OCI-LY1 (cell line): ENCODE measurements at regions not wholly inside any gene's neighbourhood (a gene's known extent, or its start where the extent isn't known, plus 50 kb on each side); places are given as distances from the start of the nearest gene placed in this dataset.
"Not testable (repeated sequence)": the region's sequence is repeated elsewhere in the genome, so short reads cannot be mapped to it uniquely, and the experiment has no call there.

Experiments used
- H2AFZ ChIP-seq: fragments of 200-600 bp; sonication (generic), shearing (Covaris generic); 2 replicates; pipeline ENCODE4 v1.6.0; 2014; ENCODE audit warnings: antibody characterized with exemption, mild to moderate bottlenecking, low read length
- H3F3A ChIP-seq: fragments of 200-600 bp; sonication (generic), shearing (Covaris generic); 2 replicates; pipeline ENCODE4 v1.6.0; 2014; ENCODE audit warnings: mild to moderate bottlenecking, antibody characterized with exemption, low read length, moderate library complexity; ENCODE audit not compliant: insufficient read depth
- H3K27ac ChIP-seq: fragments of 200-600 bp; sonication (generic); 2 replicates; pipeline ENCODE4 v1.5.1; 2014; ENCODE audit warnings: low read length, mixed run types, mild to moderate bottlenecking, low read depth; ENCODE audit not compliant: poor library complexity, severe bottlenecking
- H3K27me3 ChIP-seq: fragments of 200-600 bp; sonication (generic); 2 replicates; pipeline ENCODE4 v1.6.0; 2014; ENCODE audit warnings: antibody characterized with exemption, mild to moderate bottlenecking, low read length, moderate library complexity; ENCODE audit not compliant: insufficient read depth
- H3K36me3 ChIP-seq: fragments of 200-600 bp; sonication (generic); 2 replicates; pipeline ENCODE4 v1.6.1; 2014; ENCODE audit warnings: mild to moderate bottlenecking, antibody characterized with exemption, low read length, moderate library complexity, mixed read lengths; ENCODE audit not compliant: insufficient read depth
- H3K4me1 ChIP-seq: fragments of 200-600 bp; sonication (generic); 2 replicates; pipeline ENCODE4 v1.5.1; 2014; ENCODE audit warnings: mild to moderate bottlenecking, low read length, moderate library complexity; ENCODE audit not compliant: insufficient read depth, severe bottlenecking
- H3K4me2 ChIP-seq: fragments of 200-600 bp; sonication (generic), shearing (Covaris generic); 2 replicates; pipeline ENCODE4 v1.6.1; 2014; ENCODE audit warnings: low read length
- H3K4me3 ChIP-seq: fragments of 200-600 bp; sonication (generic); 2 replicates; pipeline ENCODE4 v1.5.1; 2014; ENCODE audit warnings: low read length, low read depth, mild to moderate bottlenecking, mixed read lengths; ENCODE audit not compliant: poor library complexity, severe bottlenecking
- H3K79me2 ChIP-seq: fragments of 200-600 bp; shearing (Covaris generic); 2 replicates; pipeline ENCODE4 v1.6.1; 2016; ENCODE audit warnings: mixed run types, low read length, mixed read lengths; ENCODE audit not compliant: insufficient read depth
- H3K9ac ChIP-seq: fragments of 200-600 bp; sonication (generic), shearing (Covaris generic); 2 replicates; pipeline ENCODE4 v1.6.1; 2014; ENCODE audit warnings: mild to moderate bottlenecking, low read length, mixed read lengths
- H3K9me2 ChIP-seq: fragments of 200-600 bp; sonication (generic), shearing (Covaris generic); 2 replicates; pipeline ENCODE4 v1.6.1; 2014; ENCODE audit warnings: low read depth, mild to moderate bottlenecking, low read length, mixed read lengths
- H3K9me3 ChIP-seq: fragments of 200-600 bp; shearing (Covaris generic); 2 replicates; pipeline ENCODE4 v1.6.1; 2014; ENCODE audit warnings: low read length, mixed read lengths
- H4K20me1 ChIP-seq: fragments of 200-600 bp; sonication (generic), shearing (Covaris generic); 2 replicates; pipeline ENCODE4 v1.6.0; 2016; ENCODE audit warnings: mild to moderate bottlenecking, low read length; ENCODE audit not compliant: insufficient read depth
- CTCF ChIP-seq: fragments of 200-600 bp; sonication (generic), shearing (Covaris generic); IDR thresholded peaks from 2 replicates; pipeline ENCODE4 v1.5.1; 2017; ENCODE audit warnings: mild to moderate bottlenecking, antibody characterized with exemption, low read length, moderate library complexity, mixed read lengths
- EZH2 ChIP-seq: fragments of 200-600 bp; sonication (generic), shearing (Covaris generic); IDR thresholded peaks from 2 replicates; pipeline ENCODE4 v1.8.0; 2017; ENCODE audit warnings: borderline replicate concordance, mixed run types, mild to moderate bottlenecking, antibody characterized with exemption, low read length, moderate library complexity, mixed read lengths

- H3K4me2 ChIP-seq: no peak overlapping the region
- no peak overlapping the region for H3K9ac ChIP-seq
- no peaks in the 10 kb centered on the region for H3K9me3 ChIP-seq
- no peaks in the 10 kb centered on the region for H3K9me2 ChIP-seq
- H3K27me3 ChIP-seq: no peaks in the 10 kb centered on the region
- H3K36me3 ChIP-seq: no peaks in the 10 kb centered on the region
- no peak for TF ChIP-seq CTCF
- TF ChIP-seq EZH2: no peak
- H3K4me1 ChIP-seq: no peaks in the 10 kb centered on the region
- no peak overlapping the region for H3K4me3 ChIP-seq
- no peaks in the 10 kb centered on the region for H3K79me2 ChIP-seq
- H2AFZ ChIP-seq: no peak overlapping the region
- H3F3A ChIP-seq: no peaks in the 10 kb centered on the region
- H4K20me1 ChIP-seq: no peaks in the 10 kb centered on the region
- H3K27ac ChIP-seq: no peak overlapping the region
Measured at GRCh38 chr2:193368615-193369014, 1173.9 kb upstream of the TMEFF2 start.

- Histone ChIP-seq H3K4me2 (no peak overlapping the region), H3K4me1 (no peaks in the 10 kb centered on the region), H4K20me1 (no peaks in the 10 kb centered on the region), H3K27ac (no peak overlapping the region), H3K9me3 (no peaks in the 10 kb centered on the region), H2AFZ (no peak overlapping the region), H3K9me2 (no peaks in the 10 kb centered on the region), H3F3A (no peaks in the 10 kb centered on the region), H3K9ac (no peak overlapping the region), H3K4me3 (no peak overlapping the region), H3K27me3 (no peaks in the 10 kb centered on the region), H3K36me3 (no peaks in the 10 kb centered on the region), H3K79me2 (no peaks in the 10 kb centered on the region)
- TF ChIP-seq EZH2: no peak
- no peak for TF ChIP-seq CTCF
Measured at GRCh38 chr2:193357508-193357907, 1162.8 kb upstream of the TMEFF2 start.

GRCh38 chr2:193352665-193353242 lies 1158.0 kb upstream of the TMEFF2 start:
- H2AFZ ChIP-seq, H4K20me1 ChIP-seq, H3K9ac ChIP-seq, H3K27ac ChIP-seq, H3K27me3 ChIP-seq, H3K79me2 ChIP-seq, H3K9me3 ChIP-seq, H3K4me2 ChIP-seq, H3K36me3 ChIP-seq, H3F3A ChIP-seq, H3K9me2 ChIP-seq, H3K4me3 ChIP-seq, H3K4me1 ChIP-seq: not testable (repeated sequence)

- H3K4me1 ChIP-seq: no peaks in the 10 kb centered on the region
- no peak overlapping the region for H2AFZ ChIP-seq
- H3K27me3 ChIP-seq: no peaks in the 10 kb centered on the region
- no peaks in the 10 kb centered on the region for H3K9me3 ChIP-seq
- no peaks in the 10 kb centered on the region for H3F3A ChIP-seq
- no peak for TF ChIP-seq EZH2
- TF ChIP-seq CTCF: no peak
- no peaks in the 10 kb centered on the region for H4K20me1 ChIP-seq
- no peak overlapping the region for H3K9ac ChIP-seq
- no peaks in the 10 kb centered on the region for H3K36me3 ChIP-seq
- H3K4me3 ChIP-seq: no peak overlapping the region
- H3K27ac ChIP-seq: no peak overlapping the region
- H3K79me2 ChIP-seq: no peaks in the 10 kb centered on the region
- no peak overlapping the region for H3K4me2 ChIP-seq
- no peaks in the 10 kb centered on the region for H3K9me2 ChIP-seq
Measured at GRCh38 chr2:193350509-193350908, 1155.8 kb upstream of the TMEFF2 start.
